Omental fat pad (tissue), 3 donors: ENCODE measurements at regions not wholly inside any gene's neighbourhood (a gene's known extent, or its start where the extent isn't known, plus 50 kb on each side); places are given as distances from the start of the nearest gene placed in this dataset.

Experiments
- ATAC-seq: fragments of 150-250 bp; one replicate; pipeline ENCODE4 v1.9.1; 2016; ENCODE audit warnings: mild to moderate bottlenecking, moderate library complexity; ENCODE audit not compliant: low FRiP score
- DNase-seq: peaks from one replicate; pipeline ENCODE4 v3.0.0-alpha.2; 2019; ENCODE audit warnings: low spot score
- TF ChIP-seq, protein P1 (sequence below), 3 donors: fragments of 450-650 bp; IDR thresholded peaks; one replicate each; pipeline ENCODE4 v1.5.1; 2016 to 2017; ENCODE audit warnings: antibody characterized with exemption in 3 of 3, mild to moderate bottlenecking in 3 of 3, moderate library complexity in 2 of 3

DNA sequence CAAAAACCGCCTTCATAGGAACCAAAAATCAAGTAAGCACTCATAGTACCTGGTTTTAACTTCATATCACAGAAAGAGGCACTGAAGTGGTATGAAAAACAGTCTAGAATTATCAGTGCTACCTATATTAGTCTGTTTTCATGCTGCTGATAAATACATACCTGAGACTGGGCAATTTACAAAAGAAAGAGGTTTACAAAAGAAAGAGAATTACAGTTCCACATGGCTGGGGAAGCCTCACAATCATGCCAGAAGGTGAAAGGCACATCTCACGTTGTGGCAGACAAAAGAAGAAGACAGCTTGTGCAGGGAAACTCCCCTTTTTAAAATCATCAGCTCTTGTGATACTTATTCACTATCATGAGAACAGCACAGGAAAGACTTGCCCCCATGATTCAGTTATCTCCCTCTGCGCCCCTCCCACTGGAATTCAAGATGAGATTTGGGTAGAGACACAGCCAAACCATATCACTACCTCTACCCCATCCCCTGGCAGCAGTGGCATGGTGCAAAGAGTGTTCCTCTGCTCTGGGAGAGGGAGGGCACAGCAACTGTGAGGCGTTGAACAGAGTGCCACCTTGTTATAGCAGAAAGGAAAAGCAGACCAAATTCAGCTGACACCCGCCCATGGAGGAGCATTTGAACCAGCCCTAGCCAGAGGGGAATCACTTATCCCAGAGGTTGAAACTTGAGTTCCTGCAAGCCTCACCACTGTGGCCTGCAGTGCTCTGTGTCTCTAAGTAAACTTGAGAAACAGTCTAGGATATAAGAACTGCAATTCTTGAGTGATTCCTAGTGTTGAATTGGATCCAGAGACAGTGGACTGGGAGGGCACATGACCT, 61.9 kb upstream of the PTPRZ1 start:
- DNase-seq (no peak), ATAC-seq (no peak)
- TF ChIP-seq, protein P1, sequence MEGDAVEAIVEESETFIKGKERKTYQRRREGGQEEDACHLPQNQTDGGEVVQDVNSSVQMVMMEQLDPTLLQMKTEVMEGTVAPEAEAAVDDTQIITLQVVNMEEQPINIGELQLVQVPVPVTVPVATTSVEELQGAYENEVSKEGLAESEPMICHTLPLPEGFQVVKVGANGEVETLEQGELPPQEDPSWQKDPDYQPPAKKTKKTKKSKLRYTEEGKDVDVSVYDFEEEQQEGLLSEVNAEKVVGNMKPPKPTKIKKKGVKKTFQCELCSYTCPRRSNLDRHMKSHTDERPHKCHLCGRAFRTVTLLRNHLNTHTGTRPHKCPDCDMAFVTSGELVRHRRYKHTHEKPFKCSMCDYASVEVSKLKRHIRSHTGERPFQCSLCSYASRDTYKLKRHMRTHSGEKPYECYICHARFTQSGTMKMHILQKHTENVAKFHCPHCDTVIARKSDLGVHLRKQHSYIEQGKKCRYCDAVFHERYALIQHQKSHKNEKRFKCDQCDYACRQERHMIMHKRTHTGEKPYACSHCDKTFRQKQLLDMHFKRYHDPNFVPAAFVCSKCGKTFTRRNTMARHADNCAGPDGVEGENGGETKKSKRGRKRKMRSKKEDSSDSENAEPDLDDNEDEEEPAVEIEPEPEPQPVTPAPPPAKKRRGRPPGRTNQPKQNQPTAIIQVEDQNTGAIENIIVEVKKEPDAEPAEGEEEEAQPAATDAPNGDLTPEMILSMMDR (IDR thresholded peaks at IDR 0.05) = no peak

DNA sequence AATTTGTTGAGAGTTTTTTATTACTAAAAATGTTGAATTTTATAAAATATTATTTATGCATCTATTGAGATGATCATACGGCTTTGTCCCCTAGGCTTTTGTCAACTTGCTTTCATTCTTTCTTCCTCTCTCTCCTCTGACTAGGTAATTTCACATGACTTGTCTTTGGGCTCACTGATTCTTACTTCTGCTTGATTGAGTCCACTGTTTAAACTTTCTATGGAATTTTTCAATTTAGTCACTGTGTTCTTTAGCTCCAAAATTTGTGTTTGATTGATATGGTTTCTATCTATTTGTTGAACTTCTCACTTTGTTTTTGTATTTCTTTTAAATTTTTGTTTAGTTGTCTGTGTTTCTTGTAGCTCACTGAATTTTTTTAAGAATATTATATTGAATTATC, 65.9 kb upstream of the PTPRZ1 start:
- no peak for ATAC-seq
- DNase-seq = no peak
- TF ChIP-seq, protein P1 (IDR thresholded peaks at IDR 0.05) = no peak

DNA sequence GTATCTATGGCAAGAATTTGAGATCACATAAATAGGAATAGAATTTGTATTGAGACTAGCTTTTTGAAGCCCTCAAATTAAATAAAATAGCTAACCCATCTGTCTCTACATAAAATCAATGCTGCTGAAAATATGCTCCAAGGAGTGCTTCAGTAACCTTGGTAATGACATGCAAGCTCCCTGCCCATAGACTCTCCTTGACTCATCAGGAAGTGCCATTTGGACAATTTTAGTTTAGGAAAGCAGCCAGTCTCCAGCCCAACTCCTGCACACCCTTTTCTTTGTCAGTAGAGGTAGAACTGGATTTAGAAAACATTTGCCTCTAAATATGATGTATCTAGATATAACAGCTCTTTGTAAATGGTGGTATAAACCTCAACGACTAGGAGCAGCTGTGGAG, 69.9 kb upstream of the PTPRZ1 start:
- no peak for ATAC-seq
- no peak for DNase-seq
- TF ChIP-seq, protein P1 (IDR thresholded peaks at IDR 0.05) = no peak

DNA sequence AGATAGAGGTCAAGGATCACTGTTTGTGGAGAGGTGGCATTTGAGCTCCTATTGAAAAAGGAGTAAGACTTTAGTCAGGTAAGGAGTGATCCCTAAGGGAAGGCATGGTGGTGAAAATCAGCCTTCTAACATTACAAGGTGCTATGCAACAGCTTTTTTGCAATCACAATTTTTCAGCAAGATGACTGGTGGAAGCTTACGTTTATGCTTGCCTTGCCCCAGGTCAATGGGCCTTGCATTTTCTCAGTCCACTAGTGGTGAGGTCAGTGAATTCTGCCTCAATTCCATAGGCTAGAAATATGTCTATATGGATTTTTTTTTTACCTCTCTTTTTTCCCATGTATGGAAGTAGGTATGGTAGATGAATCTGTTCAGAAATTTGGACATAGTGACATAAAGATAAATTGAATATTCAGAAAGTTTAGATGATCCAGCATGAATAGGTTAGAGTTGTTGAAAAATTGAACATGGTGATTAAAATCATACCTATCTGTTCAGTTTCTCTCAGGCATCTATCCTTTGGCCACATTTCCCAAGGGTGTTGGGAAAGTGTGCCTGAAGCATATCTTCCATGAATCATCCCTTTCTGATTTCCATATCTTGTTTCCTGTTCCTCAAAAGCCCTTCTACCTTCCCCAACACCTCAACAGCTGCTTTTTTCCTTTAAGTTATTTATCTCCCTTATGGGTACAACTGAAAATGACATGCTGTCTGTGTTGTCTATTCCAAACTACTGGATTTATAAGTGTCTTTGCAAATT, 71.9 kb upstream of the PTPRZ1 start:
- no peak for ATAC-seq
- no peak for DNase-seq
- TF ChIP-seq, protein P1 (IDR thresholded peaks at IDR 0.05) = no peak

DNA sequence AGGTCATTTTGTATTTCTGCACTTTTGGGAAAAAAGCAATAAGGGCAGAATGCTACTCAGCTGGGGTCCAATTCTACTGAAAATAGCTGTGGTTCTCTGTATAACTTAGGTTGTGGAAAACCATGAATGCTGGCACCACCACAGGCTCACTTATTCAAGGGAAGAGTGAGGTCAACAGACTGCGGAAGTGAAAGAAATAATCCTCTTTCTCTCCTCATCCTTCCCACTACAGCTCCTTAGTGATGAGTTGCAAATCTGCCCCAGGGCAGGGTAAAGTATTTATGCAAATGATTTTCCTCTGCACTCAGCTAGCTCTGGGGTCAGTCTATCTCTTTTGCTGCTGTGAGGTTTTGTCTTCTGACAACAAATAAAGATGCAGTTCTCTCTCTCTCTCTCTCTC, 74.1 kb upstream of the PTPRZ1 start:
- TF ChIP-seq, protein P1 (IDR thresholded peaks at IDR 0.05) = no peak
- ATAC-seq (no peak), DNase-seq (no peak)

DNA sequence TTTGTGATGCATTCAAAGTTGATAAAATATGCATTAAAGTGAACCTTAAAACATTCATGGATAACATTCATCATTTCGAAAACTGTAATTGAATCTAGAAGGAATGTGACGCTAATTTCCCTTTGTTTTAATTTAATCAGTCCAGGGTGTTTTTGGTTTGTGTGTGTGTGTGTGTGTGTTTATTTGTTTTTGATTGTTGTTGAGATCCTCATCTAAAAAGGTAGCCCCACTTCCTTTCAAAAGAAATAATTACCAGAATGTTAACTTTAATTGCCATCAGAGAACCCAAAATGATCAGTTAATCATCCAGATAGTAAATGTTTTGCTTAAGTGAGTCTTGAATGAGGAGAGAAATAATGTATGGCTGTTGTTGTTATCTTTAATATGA, 74.5 kb upstream of the PTPRZ1 start:
- TF ChIP-seq, protein P1 (IDR thresholded peaks at IDR 0.05) = no peak
- DNase-seq (no peak), ATAC-seq (no peak)
